ENCODE measurements at regions not wholly inside any gene's neighbourhood (a gene's known extent, or its start where the extent isn't known, plus 50 kb on each side); places are given as distances from the start of the nearest gene placed in this dataset.

DNA sequence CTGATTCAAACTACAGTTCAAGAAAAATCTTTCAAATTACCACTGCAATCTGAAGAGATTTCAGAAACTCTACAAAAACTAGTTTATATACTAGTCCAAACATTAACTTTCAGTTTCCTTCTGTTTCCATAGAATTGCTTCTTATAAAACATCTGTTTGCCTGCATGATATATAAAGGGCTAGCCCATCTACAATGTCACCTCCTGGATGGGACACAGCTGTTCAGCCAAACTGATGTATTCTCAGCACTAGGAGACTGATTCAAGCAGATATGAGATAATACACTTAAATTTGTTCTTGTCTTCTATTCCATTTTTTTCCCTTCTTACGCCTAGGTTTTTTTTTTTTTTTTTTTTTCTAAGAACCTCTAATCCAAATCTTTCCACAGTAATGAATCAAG, 1569.7 kb upstream of the IGFBP7 start:
- no peak for DNase-seq

DNA sequence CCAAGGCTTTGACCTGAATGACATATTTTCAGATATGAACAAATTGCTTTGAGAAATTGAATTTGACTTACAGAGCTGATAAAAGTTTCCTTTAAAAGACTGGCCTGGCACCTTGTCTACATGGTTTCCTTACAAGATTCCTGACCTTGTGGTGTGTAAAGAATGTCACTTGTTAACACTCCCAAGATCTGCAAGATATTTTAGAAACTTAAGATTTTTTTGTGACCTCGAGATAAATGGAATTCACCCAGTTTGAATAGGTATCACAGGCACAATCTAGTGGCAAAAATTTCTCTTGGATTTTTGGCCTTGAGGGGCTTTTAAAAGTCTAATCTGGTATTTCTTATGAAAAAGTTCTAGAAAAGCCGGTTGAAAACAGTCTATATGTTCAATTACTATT, 1568.9 kb upstream of the IGFBP7 start:
- DNase-seq = no peak

- no peak for DNase-seq
Measured at GRCh38 chr4:58669783-58670182, 1559.6 kb upstream of the IGFBP7 start.

DNA sequence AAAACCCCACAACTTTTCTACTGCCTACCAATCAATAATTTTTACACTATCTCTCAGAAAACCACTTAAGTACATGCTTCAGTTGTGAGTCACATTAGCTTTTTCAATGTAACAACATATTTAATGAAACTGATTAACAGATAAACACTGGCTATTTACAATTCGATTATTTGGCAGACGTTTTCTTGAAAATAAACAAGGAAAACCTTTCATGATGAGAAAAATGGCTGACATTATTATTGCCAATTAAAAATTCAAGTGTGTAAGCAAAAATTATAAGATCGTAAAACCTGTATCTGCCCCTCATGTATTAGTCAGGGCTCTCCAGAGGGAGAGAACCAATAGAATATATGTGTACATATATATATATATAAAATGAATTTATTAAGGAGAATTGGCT, 1555.5 kb upstream of the IGFBP7 start:
- DNase-seq = no peak

DNA sequence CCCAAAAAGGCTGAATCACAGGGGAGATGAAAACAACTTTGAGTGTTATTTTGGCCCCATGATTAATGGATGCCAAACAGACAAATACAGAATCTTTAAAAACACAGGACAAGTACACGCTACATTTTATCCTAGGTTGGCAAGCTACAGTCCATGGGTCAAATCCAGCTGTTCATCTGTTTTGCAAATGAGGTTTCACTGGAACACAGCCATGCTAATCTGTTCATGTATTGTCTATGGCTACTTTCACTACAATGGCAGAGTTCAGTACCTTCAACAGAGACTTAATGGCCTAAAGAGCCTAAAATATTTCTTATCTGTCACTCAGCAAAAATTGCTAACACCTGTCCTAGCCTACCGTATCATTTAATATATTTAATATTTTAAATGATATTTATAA, 1548.5 kb upstream of the IGFBP7 start:
- no peak for DNase-seq

DNA sequence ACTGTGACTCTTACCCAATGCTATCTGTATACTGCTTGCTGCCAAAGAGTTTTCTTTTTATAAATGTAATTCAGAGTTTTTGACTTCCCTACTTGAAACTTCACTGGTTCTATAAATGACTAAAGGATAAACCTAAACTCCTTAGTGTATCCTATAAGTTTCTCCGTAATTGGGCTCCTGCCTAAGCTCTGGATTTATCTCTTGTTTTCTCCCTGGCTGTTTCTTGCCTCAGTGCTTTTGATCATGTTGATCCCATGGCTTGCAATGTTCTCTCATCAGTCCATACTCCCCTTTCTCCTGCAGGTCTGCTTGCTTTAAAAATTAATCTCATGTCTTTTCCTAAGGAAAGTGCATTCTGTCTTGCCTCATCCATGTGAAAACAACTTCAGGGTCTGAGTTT, 1543.1 kb upstream of the IGFBP7 start:
- DNase-seq = no peak

GRCh38 chr4:58649226-58649625, 1539.0 kb upstream of the IGFBP7 start:
- no peak for DNase-seq

DNA sequence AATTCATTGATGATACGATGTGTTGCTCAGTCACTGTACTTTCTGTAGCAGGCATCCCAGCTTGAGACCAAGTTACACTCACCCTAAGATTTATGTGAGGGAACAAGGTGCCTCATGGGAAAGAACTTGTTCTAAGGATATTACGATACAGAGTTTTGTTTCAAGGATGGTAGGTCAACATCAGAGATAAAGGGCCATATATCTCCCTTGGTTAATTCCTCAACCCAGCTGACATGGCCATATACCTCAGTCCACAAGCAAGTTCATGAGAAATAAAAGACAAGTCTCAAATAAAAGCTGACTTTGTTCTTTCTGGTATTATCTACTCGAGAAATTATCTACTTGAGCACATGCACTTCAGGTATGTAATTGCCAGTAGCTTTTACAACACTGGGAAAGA, 1535.9 kb upstream of the IGFBP7 start:
- DNase-seq = no peak

GRCh38 chr4:58644549-58644948, 1534.4 kb upstream of the IGFBP7 start:
- DNase-seq = no peak

GRCh38 chr4:58636381-58636780, 1526.2 kb upstream of the IGFBP7 start:
- DNase-seq = no peak

- no peak for DNase-seq
Measured at GRCh38 chr4:58617226-58617625, 1507.0 kb upstream of the IGFBP7 start.

GRCh38 chr4:58611012-58611411, 1500.8 kb upstream of the IGFBP7 start:
- DNase-seq = no peak

DNA sequence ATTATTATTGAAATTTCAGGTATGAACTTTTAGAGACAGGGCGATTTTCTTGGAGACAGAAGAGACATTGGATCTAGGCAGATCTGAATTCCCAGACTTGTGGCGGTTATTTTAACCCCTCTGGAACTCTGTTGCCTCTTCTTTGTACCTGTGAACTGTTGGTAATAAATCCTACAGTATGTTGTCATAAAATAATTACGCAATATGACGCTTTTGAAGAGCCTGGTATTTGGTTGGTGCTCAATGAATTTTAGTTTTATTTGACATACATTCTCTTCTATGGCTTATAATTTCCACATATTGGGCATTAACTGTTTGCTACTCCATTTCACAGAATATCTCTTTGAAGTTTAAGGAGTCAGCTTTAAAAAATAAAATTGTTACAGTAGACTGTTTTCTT, 1496.1 kb upstream of the IGFBP7 start:
- DNase-seq = no peak

GRCh38 chr4:58603951-58604350, 1493.8 kb upstream of the IGFBP7 start:
- no peak for DNase-seq

- no peak for DNase-seq
Measured at GRCh38 chr4:58602731-58603359, 1492.7 kb upstream of the IGFBP7 start.

- DNase-seq = no peak
Measured at GRCh38 chr4:58602022-58602421, 1491.8 kb upstream of the IGFBP7 start.

DNA sequence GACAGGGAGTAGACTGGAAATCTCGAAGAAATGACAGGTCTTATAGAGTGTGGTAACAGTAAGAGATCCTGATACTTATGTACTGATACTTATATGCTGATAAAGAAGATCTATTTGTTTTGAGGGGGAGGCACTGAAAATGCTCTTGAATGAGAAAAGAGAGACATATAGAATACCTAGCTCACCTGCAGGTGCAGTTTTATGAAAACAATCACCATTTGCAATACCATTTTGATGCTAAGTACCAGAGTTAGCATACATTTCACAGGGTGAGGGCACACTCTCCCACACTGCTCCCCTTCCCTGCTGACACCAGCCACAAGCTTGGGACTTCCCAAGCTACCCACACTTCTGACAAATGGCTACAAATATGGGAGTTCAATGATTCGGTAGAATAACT, 1490.1 kb upstream of the IGFBP7 start:
- no peak for DNase-seq

GRCh38 chr4:58590722-58591121, 1480.5 kb upstream of the IGFBP7 start:
- DNase-seq = no peak

- no peak for DNase-seq
Measured at GRCh38 chr4:58587856-58588255, 1477.7 kb upstream of the IGFBP7 start.

GRCh38 chr4:58566260-58566659, 1456.1 kb upstream of the IGFBP7 start:
- DNase-seq = no peak

DNA sequence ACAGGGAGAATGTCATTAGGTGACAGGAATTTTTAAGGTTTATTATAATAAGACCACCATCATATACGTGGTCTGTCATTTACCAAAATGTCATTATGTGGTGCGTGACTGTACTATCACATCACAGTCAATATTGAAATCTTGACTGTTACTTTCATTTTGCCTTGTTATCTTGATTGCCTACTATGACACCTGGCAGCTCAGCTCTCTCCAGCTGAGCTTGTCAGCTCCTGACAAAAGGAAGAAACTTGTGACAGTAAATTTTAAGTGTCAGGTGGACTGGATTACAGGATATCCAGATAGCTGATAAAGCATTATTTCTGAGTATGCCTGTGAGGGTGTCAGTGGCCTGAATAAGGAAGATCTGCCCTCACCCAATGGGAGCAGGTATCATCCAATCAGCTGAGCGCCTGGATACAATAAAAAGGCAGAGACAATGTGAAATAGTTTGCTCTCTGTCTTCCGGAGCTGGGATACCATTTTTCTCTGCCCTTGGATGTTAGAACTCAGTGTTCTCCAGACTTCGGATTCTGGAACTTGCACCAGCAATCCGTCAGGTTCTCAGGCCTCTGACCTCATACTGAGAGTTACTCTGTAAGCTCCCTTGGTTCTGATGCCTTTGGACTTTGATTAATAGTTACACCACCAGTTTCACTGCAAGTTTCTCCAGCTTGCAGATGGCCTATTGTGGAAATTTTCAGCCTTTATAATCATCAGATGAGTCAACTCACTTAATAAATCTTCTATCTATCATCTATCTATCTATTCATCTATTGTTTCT, 1454.7 kb upstream of the IGFBP7 start:
- no peak for DNase-seq

- DNase-seq = no peak
Measured at GRCh38 chr4:58561170-58561569, 1451.0 kb upstream of the IGFBP7 start.

- no peak for DNase-seq
Measured at GRCh38 chr4:58560736-58561135, 1450.6 kb upstream of the IGFBP7 start.

GRCh38 chr4:58553679-58554078, 1443.5 kb upstream of the IGFBP7 start:
- no peak for DNase-seq

GRCh38 chr4:58553031-58553430, 1442.8 kb upstream of the IGFBP7 start:
- no peak for DNase-seq

Measured in central memory CD4-positive, alpha-beta T cell (primary cell).